AG20443 (cell line): ENCODE measurements at regions not wholly inside any gene's neighbourhood (a gene's known extent, or its start where the extent isn't known, plus 50 kb on each side); places are given as distances from the start of the nearest gene placed in this dataset.
"Not testable (repeated sequence)": the region's sequence is repeated elsewhere in the genome, so short reads cannot be mapped to it uniquely, and the experiment has no call there.

Experiments used
- DNase-seq: peaks from one replicate; pipeline ENCODE4 v3.0.0; 2012; ENCODE audit warnings: low spot score, mixed read lengths

- no peak for DNase-seq
These were observed 147.7 kb downstream of the COG6 start for GRCh38 chr13:39803156-39803555.

- DNase-seq, result no peak
These were observed 148.4 kb downstream of the COG6 start for GRCh38 chr13:39803851-39804250.

GRCh38 chr13:39804332-39805210, 149.1 kb downstream of the COG6 start:
- no peak for DNase-seq

- DNase-seq, result no peak
These were observed 154.0 kb downstream of the COG6 start for GRCh38 chr13:39809466-39809865.

GRCh38 chr13:39810091-39810877, 154.8 kb downstream of the COG6 start:
- DNase-seq, result no peak

- no peak for DNase-seq
These were observed 155.6 kb downstream of the COG6 start for GRCh38 chr13:39811051-39811450.

GRCh38 chr13:39811696-39812095, 156.2 kb downstream of the COG6 start:
- no peak for DNase-seq

- no peak for DNase-seq
These were observed 160.1 kb downstream of the COG6 start for GRCh38 chr13:39815345-39816111.

- no peak for DNase-seq
These were observed 161.5 kb downstream of the COG6 start for GRCh38 chr13:39816936-39817335.

GRCh38 chr13:39818953-39819352, 163.5 kb downstream of the COG6 start:
- no peak for DNase-seq

GRCh38 chr13:39820606-39821005, 165.1 kb downstream of the COG6 start:
- no peak for DNase-seq

- no peak for DNase-seq
These were observed 166.5 kb downstream of the COG6 start for GRCh38 chr13:39821977-39822376.

GRCh38 chr13:39822437-39822836, 167.0 kb downstream of the COG6 start:
- no peak for DNase-seq

- DNase-seq, result no peak
These were observed 167.7 kb downstream of the COG6 start for GRCh38 chr13:39823063-39823713.

- DNase-seq, result no peak
These were observed 170.4 kb downstream of the COG6 start for GRCh38 chr13:39825886-39826285.

- DNase-seq, result no peak
These were observed 179.8 kb downstream of the COG6 start for GRCh38 chr13:39835253-39835652.

- no peak for DNase-seq
These were observed 180.6 kb downstream of the COG6 start for GRCh38 chr13:39836038-39836437.

GRCh38 chr13:39837866-39838265, 182.4 kb downstream of the COG6 start:
- not testable (repeated sequence) for DNase-seq

GRCh38 chr13:39840201-39840600, 184.7 kb downstream of the COG6 start:
- DNase-seq, result no peak

- DNase-seq, result no peak
These were observed 191.9 kb downstream of the COG6 start for GRCh38 chr13:39847336-39847735.

- DNase-seq, result no peak
These were observed 199.8 kb downstream of the COG6 start for GRCh38 chr13:39855236-39855635.

- no peak for DNase-seq
These were observed 201.3 kb downstream of the COG6 start for GRCh38 chr13:39856714-39857113.
